Stimulated activated naive CD8-positive, alpha-beta T cell treated with anti-CD3 and anti-CD28 coated beads, Interleukin-15, Interleukin-2, amounts not matched to agents 100 U/mL and 50 U/mL, for 24 hours (primary cell): ENCODE measurements at regions not wholly inside any gene's neighbourhood (a gene's known extent, or its start where the extent isn't known, plus 50 kb on each side); places are given as distances from the start of the nearest gene placed in this dataset.

Experiments used
- ATAC-seq: fragments of 150-1000 bp; cut with Tn5 transposase; one replicate; pipeline ENCODE4 v1.10.0; 2021
- DNase-seq: peaks from one replicate; pipeline ENCODE4 v3.0.0; 2021

DNA sequence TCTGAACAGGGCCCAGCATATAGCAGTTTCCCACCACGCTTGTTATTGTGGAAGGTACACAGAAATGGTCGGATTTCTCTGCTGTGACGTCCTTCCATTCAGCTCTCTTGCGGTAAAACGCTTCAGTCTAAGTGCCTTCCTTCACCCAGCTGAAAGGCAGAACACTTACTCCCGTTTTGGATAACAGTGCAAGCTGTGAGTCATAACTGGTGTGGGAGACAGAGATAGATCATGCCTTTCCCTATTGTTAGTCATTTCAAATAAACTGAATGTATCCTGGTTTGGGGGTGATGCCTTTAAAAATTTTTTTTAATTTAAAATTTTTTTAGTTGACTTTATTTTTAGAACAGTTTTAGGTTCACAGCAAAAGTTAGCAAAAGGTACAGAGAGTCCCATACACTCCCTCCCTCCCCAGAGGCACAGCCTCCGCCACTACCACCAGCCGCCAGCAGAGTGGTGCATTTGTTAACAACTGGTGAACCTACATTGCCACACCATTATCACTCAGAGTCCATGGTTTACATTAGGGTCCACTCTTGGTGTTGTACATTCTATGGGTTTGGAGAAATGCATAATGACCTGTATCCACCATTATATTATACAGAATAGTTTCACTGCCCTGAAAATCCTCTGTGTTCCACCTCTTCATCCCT is 94.9 kb upstream of the NSMCE3 start:
- ATAC-seq = no peak
- DNase-seq = no peak

DNA sequence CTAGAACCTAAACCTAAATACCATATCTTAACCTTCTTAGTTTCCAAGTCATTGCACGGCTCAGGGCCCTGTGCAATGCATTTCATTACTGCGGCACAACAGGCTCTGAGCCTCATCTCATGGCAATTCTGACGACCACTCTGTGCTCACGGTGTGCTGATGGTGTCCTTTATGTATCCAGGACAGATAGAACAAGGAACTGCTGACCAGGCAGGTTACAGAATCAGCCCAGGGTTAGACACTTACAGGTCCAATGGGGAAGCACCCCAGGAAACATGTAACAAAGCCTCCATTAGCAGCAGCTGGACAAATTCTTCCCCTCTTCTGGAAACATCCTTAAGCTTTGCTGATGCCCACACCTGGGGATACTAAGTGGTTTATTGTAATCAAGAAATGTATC is 91.9 kb upstream of the NSMCE3 start:
- ATAC-seq (no peak), DNase-seq (no peak)

- no peak for DNase-seq
- ATAC-seq = no peak
Measured at GRCh38 chr15:29360152-29360551, 90.5 kb upstream of the NSMCE3 start.

DNA sequence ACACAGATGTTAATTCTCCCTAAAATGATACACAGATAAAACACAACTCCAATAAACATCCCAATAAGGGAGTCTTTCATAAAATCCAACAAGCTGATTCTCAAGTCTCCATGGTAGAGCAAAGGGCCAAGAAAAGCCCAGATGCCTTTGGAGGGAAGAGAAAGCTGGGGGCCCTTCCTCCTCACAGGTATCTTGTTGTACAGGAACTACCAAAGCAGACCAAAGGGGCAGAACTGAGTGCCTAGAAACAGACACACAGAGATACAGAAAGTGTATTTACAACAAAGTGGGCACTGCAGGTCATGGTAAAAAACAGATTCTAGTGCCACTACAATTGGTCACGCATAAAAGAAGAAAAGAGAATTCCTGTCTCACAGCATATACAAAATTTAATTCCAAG is 87.2 kb upstream of the NSMCE3 start:
- ATAC-seq (no peak), DNase-seq (no peak)

DNA sequence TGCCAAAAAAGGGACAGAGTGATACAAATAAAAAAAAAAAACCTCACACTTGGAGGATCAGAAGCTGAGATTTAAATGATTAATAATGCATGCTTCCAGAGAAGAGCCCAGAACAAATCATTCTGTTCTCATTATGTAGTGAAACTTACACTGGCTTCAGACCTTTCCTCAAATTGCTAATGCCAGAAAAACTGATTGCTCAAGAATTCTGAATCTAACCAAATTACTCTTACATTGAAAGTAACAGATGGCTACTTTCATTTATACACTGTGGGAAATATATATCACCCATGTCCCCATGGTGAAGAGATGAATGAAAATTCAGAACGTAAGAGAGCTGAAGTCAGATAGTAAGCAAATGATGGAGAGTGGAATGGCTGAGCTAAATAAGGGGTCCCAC is 85.9 kb upstream of the NSMCE3 start:
- DNase-seq = no peak

GRCh38 chr15:29352402-29352801 is 82.8 kb upstream of the NSMCE3 start:
- no peak for ATAC-seq
- DNase-seq = no peak

More for the DNA sequence above, 85.9 kb upstream of the NSMCE3 start:
- no peak for ATAC-seq

GRCh38 chr15:29349196-29349595 is 79.6 kb upstream of the NSMCE3 start:
- no peak for ATAC-seq
- no peak for DNase-seq

DNA sequence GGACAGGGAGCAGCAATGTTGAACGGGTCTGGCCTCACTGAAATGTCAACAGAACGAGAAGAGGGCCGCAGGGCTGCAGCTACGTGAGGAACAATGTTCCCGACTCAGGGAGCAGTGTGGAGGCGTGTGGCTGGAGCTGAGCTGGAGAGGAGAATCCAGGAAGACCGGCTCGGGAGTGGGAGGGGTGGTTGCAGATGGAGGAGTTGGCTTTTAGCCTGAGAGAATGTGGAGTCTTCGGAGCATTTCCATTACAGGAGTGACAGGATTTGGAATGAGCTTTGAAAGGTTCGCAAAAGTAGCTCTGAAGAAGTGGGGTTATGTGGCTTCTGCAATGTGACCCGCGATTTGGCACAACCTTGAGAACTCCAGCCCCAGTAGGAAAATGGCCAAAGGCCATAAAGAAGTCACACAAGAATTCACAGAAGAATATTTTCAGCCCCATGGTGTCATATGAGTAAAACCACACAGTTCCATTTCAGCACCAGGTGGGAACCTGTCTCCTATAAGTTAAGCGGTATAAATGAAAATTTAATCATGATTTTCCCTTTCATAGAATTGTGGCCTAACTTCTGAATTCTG is 78.8 kb upstream of the NSMCE3 start:
- no peak for ATAC-seq
- no peak for DNase-seq

GRCh38 chr15:29346998-29347397 is 77.4 kb upstream of the NSMCE3 start:
- DNase-seq (no peak), ATAC-seq (no peak)

GRCh38 chr15:29345549-29346525 is 76.2 kb upstream of the NSMCE3 start:
- DNase-seq = no peak
- no peak for ATAC-seq

DNA sequence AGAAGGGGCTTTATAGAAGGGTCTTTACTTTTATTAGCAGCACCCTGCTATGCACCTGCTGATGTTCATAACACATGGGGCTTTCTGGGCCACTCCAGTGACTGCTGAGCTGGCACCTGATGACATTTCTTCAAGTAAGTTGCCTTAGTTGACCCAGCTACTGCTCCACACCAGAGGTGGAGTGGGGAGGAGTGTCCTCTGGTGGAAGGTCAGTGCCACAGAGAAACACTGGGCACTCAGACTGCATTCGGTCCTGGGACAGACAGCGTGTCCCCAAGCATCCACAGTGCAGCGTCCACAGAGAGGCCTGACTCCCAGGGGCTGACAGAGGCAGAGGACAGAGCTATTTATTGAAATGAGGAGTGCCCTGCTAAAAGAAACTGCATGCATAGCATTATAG is 74.9 kb upstream of the NSMCE3 start:
- no peak for DNase-seq
- no peak for ATAC-seq

DNA sequence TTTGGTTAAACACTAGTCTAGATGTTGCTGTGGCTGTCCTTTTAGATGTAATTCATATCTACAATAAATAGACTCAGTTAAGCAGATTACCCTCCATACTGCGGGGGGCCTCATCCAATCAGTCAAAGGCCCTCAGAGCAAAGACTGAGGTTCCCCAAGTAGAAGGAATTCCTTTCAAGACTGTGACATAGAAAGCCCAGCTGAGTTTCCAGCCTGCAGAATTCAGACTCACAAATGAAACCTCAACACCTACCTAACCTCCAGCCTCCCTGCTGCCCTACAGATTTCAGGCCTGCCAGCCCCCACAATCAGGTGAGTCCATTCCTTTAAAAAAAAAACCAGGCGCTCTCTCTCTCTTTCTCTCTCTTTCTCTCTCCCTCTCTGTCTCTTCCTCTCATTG is 73.6 kb upstream of the NSMCE3 start:
- DNase-seq = no peak
- no peak for ATAC-seq

GRCh38 chr15:29342201-29342600 is 72.6 kb upstream of the NSMCE3 start:
- ATAC-seq = no peak
- no peak for DNase-seq

DNA sequence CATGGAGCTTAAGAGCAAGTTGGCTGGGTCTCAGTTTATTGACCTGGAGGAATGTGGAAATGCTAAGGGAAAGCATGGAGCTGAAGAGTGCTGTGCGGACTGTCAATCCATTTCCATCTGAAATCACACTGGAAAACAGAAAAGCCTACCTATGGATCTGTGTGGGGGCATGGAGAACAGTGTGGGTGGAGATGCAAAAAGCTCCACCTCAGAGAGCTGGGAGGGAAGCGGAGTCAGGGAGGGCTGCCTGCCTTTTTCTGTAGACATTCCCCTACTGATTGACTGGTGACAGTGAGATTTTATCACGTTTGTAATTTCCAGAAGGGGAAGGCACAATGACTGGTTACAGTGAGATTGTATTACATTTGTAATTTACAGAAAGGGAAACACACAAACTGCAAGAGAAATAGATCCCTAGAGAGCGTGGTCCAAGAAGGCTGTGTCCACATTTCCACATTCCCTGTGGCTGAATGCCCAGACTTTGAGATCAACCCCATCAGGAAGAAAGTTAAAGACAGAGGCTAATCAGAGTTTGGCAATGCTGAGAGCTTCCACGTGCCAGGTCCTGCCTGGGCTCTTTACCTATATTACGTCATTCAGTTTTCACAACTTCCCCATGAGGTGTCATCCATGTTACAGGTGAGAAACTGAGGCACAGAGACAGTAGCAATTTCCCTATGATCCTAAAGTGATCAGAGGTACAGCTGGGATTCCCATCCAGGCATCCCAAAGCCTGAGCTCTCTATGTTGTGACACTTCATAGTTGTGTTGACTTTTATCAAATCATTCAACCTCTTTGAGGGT is 67.7 kb upstream of the NSMCE3 start:
- DNase-seq = no peak
- no peak for ATAC-seq

GRCh38 chr15:29334544-29334943 is 64.9 kb upstream of the NSMCE3 start:
- ATAC-seq = no peak
- DNase-seq = no peak

- DNase-seq = no peak
- no peak for ATAC-seq
Measured at GRCh38 chr15:29333261-29333660, 63.6 kb upstream of the NSMCE3 start.

DNA sequence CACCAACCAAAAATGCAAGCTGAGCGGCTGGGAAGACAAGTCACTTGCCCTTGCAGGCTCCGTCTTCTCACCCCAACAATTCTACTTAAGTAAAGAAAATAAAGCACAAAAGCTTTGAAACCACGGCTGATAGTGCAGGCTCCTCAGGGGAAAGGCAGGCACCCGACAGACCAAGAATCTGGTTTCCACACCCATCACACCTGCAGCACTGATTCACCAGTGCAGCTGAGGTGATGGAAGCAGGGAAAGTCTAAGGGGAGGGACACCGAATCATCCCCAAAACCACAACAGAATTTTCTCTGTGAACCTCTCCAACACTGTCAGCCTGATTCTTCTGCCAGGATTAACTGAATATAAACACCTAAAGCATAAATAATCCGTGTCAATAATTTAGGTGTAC is 62.0 kb upstream of the NSMCE3 start:
- DNase-seq (no peak), ATAC-seq (no peak)

GRCh38 chr15:29331071-29331470 is 61.4 kb upstream of the NSMCE3 start:
- no peak for ATAC-seq

DNA sequence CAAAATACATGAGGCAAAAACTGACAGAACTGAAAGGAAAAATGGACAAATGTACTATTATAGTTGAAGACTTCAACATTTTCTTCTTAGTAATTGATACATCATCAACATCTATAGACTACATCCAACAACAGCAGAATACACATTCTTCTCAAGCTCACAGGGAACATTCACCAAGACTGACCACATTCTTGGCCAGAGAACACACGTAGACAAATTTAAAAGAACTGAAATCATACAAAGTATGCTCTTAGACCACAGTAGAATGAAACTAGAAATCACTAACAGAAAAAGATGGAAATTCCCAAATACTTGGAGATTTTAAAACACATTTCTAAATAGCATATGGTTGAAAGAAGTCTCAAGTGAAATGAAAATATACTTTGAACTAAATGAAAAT is 55.1 kb upstream of the NSMCE3 start:
- DNase-seq = no peak
- ATAC-seq = no peak

More at GRCh38 chr15:29331071-29331470, 61.4 kb upstream of the NSMCE3 start:
- no peak for DNase-seq

GRCh38 chr15:29323557-29323956 is 53.9 kb upstream of the NSMCE3 start:
- ATAC-seq (no peak), DNase-seq (no peak)

DNA sequence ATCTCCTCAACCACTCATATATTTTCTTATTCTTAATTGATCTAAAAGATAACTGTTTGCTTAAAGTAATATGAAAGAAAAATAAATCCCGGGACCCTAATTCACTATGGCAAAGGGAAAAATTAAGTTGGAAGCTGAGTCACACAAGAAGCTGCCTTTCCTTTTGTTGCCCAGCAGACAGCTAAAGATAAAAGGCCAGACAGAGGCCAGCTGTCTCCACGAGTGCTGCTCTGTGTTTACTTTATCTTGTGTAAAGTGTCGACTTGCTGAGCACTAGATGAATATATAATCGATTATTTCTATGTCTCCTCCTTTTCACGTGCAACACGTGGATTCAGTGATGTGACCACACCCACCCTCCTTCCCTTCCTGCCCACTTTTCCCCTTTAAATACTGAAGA is 52.8 kb upstream of the NSMCE3 start:
- no peak for DNase-seq
- ATAC-seq = no peak

- ATAC-seq (no peak), DNase-seq (no peak)
Measured at GRCh38 chr15:29320420-29320819, 50.8 kb upstream of the NSMCE3 start.
